Right lobe of liver (tissue), 4 donors: ENCODE measurements at regions not wholly inside any gene's neighbourhood (a gene's known extent, or its start where the extent isn't known, plus 50 kb on each side); places are given as distances from the start of the nearest gene placed in this dataset.

ENCODE experiments used
- POLR2A ChIP-seq: fragments of 450-650 bp; IDR thresholded peaks from one replicate; pipeline ENCODE4 v1.6.1; 2017; ENCODE audit warnings: antibody characterized with exemption, mild to moderate bottlenecking
- TF ChIP-seq, protein P1 (sequence below), 4 donors: fragments of 200-600 bp in 3 of 4; fragments of 450-650 bp in 1 of 4; IDR thresholded peaks; one replicate each; pipeline versions ENCODE4 v1.5.1 to v1.8.0; 2016 to 2022; ENCODE audit warnings: antibody characterized with exemption in 4 of 4, mild to moderate bottlenecking in 2 of 4
- donor health status: DM: no; HTN: no; CAD: no.
- donor health status: DM: no; HTN: no; CAD: no.
- donor health status: DM: no; HTN: yes; CAD: no.

DNA sequence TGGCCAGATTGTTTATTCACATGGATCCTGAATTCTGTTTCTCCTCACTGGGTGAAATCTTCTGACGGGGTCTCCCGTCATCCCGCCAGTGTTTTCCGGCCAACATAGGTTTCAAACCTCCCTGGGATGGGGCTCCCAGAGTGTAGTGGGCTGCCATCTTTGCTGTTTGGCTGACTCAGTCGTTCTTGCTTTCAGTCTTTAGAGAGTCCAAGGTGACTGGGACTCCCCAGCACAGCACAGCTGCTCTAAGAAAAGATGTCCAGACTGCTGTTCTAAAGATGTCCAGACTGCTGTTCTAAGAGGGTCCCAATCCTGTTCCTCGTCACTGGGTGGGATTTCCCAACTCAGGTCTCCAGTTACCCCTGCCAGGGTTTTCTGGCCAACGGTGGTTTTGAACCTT lies 801.9 kb upstream of the IGFBP3 start:
- TF ChIP-seq, protein P1, sequence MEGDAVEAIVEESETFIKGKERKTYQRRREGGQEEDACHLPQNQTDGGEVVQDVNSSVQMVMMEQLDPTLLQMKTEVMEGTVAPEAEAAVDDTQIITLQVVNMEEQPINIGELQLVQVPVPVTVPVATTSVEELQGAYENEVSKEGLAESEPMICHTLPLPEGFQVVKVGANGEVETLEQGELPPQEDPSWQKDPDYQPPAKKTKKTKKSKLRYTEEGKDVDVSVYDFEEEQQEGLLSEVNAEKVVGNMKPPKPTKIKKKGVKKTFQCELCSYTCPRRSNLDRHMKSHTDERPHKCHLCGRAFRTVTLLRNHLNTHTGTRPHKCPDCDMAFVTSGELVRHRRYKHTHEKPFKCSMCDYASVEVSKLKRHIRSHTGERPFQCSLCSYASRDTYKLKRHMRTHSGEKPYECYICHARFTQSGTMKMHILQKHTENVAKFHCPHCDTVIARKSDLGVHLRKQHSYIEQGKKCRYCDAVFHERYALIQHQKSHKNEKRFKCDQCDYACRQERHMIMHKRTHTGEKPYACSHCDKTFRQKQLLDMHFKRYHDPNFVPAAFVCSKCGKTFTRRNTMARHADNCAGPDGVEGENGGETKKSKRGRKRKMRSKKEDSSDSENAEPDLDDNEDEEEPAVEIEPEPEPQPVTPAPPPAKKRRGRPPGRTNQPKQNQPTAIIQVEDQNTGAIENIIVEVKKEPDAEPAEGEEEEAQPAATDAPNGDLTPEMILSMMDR (IDR thresholded peaks at IDR 0.05), result no peak
- no peak for TF ChIP-seq POLR2A
